HS-5 (cell line): ENCODE measurements at regions not wholly inside any gene's neighbourhood (a gene's known extent, or its start where the extent isn't known, plus 50 kb on each side); places are given as distances from the start of the nearest gene placed in this dataset.
"Not testable (repeated sequence)": the region's sequence is repeated elsewhere in the genome, so short reads cannot be mapped to it uniquely, and the experiment has no call there.

Experiments
- DNase-seq: peaks from one replicate; pipeline ENCODE4 v3.0.0-alpha.2; 2012; ENCODE audit warnings: low read depth

DNA sequence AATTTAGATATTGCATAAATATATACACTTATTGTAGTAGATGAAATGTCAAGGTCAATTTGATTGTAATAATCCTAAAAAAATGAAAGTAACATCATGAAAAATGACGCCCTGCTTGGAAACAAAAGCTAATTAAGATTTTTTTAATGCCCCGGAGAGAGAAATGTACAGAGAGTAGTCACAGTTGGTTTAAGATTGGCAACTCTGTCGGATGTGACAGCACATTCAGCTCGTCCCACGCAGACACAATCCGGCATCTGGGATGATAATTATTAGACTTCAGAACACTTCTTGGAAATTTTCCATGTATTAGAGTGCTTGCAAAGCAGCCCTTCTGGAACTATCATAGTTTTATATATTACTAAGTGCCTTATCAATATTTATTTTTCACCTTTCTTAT, 478.0 kb downstream of the PDHA2 start:
- no peak for DNase-seq

DNA sequence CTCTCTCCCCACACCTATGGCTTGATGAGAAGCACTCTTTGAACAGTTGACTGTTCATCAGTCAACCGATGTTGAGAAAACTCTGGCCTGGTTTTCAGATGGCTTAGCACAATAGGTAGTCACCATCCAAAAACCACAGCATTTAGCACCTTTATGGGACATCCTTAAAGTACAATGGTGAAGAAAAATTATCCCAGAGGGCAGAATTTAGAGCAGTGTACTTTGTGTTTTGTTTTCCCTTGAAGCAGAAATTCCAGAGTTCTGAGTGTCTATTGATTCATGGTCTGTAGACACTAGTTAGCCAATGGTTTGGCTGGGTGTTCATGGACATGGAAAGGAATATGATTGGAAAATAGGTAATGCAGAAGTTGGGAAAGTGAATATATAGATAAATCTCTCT, 487.0 kb downstream of the PDHA2 start:
- DNase-seq: no peak

DNA sequence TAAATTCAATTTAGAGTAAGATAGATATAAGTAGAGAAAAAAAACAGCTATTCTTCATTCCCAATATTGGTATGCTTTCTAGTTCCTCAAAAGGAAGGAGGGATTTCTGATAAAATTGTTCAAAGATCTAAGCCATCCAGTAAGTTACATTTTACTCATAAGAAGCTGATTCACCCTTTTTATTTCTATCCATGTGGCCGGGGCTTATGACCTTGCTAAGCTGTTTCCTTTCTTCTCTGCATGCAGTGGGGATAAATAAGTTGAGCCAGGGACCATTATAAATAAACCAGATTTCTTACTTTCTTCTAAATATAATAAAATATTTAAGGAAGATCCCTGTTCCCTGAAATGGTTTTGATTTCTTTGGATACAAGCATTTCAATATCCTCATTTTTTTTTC, 502.3 kb downstream of the PDHA2 start:
- no peak for DNase-seq

DNA sequence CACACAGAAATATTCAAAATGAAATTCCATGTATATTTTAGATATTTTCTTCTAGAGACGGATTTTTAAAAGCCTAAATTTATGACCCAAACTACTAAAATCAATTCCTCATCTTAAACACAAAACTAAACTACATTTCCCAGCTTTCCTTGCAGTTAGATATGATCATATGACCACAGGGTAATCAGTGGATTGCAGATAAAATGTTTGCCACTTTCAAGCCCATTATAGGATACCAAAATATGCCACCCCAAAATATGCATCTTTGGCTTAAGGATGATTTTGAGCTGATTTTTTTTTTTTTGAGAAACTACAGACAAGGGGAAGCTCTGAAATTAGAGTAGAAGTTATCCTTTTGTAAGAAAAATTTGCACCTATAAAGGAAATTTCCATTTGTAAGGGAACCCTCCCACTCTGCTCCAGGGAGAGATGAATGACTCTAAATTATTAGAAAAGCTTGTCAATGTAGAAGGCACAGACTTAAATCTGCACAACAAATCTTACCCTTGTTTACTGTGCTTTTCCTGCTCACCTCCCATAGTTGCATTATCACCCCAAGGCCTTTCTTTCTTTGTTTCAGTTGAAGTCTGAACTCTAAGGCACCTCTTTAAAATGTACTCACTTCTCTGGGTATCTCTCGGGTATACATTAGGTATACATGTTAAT, 503.0 kb downstream of the PDHA2 start:
- DNase-seq: no peak

DNA sequence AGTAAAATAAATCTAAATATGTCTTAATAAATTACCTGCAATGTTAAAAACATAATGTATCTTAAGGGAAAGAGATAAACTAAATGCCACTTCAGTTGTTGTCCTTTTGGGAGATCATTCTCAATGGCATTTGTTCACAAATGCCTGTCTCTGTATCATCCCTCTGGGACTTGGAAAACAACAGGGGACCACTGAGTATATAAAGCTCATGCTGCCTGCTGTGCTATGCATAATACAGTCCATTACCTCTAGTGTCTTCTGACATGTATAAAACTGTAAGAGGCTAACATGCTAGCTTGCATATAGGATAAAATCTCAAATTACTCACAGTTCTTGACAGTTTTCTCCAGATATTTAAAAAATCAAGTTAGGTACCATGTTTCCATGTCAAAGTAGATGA, 503.9 kb downstream of the PDHA2 start:
- no peak for DNase-seq

DNA sequence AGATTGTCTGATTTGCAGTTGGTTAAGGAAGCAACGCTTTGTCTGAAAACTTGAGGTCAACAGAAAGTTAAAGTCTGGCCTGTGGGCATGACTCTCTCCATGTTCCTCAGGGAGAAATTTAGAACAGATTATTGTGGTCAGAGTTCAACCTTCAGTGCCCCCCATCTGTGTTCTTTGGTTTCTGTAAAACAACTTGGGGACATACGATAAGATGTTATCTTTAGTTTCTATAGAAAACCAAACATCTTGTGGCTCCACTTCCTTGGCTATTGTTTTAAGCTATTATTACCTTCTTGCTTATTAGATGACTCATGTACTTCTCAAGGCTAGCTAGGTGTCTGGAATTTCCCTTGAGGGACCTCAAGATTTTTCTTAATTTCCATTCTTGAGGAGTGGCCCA, 507.7 kb downstream of the PDHA2 start:
- no peak for DNase-seq

DNA sequence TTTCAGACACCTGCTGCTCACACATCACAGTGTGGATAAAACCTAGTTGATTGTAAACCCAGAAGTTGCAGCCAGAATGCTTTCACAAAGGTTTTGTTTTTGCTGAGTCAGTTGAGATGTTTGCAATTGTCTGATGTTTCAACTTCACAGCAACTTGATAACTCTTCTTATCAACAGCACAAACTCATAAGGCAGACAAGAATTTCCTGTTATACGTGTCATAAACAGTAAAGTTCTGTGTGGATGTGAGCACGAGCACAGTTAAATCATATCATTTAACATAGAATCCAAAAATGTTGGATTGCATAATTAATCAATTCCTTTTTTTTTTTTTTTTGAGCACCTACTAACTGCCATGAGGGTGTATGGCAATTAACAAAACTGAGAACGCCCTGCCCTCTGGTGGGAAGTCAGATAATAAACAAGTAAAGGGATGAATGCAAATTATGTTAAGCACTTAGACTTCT, 512.2 kb downstream of the PDHA2 start:
- no peak for DNase-seq

DNA sequence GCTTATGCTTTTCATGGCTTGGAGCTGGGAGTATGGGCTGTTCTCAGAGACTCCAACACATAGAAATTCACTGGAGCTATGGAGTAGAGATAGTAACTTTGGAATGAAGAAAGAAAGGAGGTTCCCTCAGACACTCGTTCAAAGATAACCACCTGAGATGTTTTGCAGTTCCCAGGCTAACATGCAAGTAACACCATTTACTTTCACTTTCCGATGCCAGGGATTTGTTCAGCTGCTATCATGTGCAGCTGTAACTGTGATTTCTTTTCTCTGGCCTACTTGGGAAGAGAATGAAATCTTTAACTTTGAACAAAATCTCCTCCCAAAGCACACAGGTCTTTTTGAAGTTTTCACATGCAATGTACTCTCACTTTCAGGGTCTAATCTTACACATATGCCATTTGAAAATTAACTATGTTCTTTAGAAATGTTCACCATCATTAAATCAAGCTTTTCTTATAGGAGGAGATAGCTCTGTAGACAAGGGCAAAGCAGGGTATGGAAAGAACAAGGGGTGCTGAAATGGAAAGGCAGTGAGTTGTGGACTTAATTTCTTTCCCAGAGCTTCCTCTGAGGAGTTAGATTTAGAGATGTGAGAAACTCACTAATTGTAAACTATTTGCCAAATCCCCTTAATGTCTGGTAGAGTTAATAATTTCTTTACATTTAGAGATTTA, 514.3 kb downstream of the PDHA2 start:
- no peak for DNase-seq

DNA sequence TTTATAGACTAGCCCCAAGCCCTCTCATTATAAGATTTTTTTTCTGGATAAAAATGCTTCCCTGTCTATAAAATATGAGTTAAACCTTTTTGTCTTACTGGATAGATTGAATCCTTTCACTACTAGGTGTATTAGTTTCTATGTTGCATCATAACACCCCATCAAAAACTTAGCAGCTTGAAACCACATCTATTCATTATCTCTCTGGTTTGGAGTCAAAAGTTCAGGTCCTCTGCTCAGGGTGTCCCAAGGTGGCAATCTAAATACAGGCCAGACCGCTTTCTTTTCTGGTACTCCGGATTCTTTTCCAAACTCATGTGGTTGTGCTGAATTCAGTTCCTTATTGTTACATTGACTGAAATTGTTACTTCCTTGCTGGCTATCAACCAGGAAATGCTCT, 515.5 kb downstream of the PDHA2 start:
- no peak for DNase-seq

DNA sequence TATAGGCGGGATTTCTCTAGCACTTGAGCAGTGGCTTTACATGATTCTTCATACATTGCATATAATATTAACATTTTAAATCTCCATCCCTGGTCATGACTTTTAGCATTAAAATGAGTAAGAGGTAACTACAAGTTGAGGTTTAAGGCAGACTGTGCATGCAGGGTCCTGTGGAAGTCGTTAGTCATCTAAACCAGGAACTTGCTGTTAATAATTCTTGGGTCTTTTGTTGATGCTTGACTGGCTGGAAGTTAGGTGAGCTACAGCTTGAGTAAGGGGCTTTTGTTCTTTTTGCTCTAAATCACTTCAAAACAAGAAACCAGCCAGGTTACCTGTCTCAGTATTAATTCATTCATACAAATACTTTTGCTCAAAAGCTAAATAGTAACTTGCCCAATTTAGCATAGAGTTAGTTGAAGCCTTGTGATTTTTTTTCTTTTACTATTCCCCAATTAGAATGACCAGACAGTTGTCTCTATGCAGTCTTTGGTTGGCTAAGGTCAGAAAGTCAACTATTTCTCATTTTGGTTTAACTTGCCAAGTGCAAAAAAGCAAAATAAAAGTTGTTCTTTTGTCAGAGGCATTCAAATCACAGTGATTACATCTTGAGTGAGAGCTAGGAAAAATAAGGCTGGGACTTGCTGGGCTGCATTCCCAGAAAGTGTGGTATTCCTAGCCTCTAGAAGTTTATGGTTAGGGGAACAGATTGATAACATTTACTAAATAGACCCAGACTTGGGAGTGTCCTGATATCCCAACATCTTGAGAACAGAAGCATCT, 516.9 kb downstream of the PDHA2 start:
- no peak for DNase-seq

DNA sequence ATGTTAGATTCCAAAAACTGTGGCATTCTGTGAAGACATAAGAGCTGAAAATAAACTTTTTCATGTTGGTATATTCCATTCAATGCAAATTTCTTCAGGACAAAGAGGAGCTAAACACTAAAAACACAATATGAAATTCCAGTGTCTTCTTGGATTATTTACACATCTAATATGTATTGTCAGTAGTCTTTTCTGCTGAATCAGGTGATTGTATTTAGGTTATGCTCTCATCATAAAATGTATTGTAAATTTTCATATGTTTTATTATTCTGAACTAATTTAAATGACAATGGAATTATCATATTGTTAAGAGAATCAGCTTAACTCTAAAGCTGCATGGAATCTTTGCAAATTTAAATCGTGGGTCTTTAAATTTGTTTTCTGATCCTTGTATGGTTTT, 526.7 kb downstream of the PDHA2 start:
- no peak for DNase-seq

DNA sequence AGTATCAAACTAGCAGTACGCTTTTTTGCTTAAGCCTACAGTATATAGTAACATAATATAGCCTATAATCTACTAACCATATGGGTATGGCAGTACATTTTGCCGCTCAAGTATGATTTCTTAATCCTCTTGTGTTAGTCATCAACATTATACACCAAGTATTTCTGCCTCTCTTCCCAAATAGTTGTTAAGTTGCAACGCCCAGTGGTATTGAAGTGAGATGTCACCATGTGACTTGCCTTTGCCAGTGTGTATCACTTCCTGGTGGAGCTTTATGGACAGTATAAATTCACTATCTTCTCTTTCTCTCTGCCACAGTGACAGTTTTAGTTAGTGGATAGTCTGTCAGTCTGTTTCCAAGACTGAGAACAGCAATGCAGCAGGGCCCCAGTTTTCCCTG, 535.5 kb downstream of the PDHA2 start:
- DNase-seq: no peak

DNA sequence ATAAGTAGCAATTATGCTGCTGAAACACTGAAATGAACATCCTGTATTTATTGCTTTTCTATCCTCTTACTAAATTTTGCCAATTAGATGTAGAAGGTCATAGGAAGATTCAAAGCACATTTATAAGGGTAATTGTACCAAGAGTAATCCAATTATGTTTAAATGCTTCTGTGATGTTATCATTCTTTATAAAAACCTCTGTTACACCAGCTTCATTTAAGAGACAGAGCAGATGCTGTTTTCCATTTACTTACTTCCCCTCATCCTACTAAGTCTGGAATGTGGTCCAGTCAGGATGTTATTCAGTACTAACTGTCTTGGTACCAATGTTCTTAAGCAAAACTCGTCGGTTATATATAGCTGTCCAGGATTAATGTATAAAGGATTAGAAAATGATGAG, 539.6 kb downstream of the PDHA2 start:
- DNase-seq: no peak

DNA sequence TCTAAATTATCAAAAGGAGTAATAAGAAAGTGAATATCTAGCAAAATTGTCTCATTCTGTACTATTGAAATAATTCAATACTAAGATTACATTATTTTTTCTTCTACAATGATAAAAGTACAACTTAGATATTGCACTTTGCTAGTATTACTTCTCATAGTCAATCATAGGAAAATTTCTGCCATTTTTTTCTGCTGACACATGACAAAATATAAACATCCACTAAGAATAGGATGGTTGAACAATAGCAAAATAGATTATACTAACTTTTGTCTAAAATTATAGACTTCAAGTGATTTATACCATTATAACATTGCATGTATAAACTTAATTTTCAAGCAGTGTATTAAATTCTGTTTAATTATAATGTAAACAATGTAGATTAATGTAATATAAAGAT, 540.2 kb downstream of the PDHA2 start:
- DNase-seq: no peak

DNA sequence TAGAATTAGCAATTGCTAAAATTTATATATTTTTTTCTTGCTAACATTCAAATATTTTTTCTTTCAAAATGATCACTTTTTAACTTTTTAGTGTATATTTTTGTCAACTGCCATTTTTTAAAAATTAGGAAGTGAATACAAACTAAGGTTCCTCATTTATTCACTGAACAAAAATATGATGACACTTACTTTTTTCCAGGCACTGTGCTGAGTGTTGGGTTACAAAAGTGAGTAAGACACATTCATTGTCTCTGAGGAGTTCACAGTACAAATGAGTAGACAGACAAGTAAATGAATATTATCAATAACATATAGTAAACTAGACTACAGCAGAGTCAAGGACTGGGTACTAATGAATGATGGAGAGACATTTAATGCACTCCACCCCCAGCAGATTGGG, 543.5 kb downstream of the PDHA2 start:
- no peak for DNase-seq

DNA sequence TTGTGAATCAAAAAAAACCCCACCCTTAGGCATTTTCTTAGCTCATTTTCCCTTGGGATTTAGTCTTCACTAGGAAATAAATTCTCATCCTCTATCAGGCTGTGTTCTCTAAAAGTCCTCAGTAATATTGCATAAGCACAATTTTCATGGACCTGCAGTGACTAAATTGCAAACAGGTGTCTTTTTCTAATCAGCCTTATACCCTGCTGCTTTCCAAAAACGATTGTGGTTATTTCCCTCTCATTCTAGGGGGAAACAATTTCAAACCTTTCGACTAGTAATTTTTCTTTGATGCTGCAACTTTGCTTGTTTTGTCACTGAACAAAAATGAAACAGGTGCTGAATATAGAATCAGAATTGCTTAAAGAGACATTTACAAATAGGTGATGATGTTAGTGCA, 549.9 kb downstream of the PDHA2 start:
- DNase-seq: no peak

DNA sequence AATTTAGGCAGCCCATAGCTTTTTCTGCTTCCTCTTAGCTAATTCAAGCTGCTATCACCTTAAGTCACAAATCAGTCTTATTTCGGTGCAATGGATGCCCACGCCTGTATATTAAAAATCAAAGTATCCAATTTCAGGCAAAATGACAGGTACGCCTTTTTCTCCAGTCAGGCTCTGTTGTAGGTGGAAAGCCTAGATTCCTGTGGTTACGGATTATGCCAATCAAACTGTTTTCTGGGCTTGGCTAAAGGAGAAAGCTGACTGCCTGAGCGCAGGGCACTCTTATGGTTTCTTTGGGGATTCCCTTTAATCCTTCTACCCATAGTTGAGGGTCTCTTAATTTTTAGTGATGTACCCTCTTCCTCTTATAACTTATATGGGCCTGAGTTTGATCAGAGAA, 550.5 kb downstream of the PDHA2 start:
- no peak for DNase-seq

DNA sequence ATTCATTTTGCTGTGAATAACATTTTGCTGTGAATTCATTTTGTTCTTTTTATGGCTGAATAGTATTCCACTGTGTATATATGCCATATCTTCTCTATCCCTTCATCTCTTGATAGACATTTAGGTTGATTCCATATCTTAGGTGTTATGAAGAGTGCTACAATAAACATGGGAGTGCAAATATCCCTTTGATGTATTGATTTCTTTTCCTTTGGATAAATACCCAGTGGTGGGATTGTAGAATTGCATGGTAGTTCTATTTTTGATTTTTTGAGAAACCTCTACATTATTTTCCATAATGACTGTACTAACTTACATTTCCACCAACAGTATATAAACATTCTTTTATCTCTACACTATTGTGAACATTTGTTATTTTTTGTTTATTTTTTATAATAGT, 555.9 kb downstream of the PDHA2 start:
- no peak for DNase-seq

DNA sequence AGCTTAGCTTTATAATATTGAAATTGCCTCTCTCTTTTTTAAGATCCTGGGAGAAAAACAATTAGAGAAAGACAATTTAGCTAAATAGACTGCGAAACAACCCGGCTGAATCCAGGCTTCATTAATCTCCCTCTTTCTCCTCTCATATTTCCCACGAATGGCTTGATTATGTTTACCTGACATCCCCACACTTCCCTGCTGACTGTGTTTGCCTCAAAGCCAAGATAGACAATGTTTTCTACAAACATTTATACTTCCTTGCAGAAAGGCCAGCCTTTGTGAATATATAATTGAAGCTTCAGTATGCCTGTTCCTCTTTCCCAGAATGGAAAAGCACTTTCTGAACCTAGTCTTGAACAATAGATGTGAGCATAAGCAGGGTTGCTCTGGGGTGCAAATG, 566.8 kb downstream of the PDHA2 start:
- no peak for DNase-seq

DNA sequence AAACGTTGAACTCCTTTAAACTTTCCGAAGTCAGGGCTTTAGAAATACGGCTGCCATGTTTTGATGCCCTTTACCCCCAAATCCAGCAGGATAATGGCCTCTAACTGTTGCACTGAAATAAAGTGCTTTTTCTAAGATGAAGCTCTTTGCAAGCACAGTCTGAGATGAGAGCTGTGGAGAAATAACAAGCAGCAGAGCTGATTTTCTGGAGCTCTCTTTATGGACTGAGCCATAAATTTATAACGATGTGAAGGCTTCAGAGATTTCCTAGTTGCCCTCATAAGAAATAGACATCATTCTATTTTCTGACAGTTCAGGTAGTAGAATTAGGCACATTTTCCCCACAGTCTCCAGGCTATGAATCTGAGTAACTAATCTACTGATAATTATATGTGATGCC, 567.3 kb downstream of the PDHA2 start:
- DNase-seq: no peak

DNA sequence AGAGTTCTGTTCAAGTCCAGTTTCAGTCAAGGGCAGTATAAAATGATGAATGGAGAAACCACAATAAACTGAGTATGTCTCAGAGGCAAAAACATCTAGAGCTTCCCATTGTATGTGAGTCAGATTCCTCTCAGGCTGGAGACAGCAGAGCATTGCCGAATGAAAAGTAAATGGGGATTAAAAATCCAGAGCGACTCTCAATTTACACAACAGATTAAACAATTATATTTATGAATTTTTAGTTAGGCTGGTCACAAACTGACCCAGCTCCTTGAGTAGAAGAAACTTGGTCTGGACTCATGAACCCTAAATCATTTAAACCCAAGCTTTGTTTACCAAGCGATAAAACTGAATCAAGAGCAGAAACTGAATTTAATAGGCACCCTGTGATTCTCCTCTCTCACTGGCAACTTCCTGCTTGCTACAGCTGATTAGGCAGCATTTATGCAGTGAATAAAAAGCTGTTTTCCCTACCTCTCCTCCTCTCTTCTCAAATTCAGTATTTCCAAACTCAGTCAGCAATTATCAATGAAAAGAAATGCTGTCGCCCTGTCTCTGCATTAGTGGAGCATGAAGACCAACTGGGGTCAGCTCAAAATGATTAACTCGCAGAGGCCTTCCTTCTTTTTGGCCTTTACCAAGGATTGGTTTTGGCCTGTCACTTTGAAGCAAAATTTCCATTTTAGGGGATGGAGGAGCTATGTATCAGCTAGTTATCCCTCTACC, 568.0 kb downstream of the PDHA2 start:
- DNase-seq: no peak

DNA sequence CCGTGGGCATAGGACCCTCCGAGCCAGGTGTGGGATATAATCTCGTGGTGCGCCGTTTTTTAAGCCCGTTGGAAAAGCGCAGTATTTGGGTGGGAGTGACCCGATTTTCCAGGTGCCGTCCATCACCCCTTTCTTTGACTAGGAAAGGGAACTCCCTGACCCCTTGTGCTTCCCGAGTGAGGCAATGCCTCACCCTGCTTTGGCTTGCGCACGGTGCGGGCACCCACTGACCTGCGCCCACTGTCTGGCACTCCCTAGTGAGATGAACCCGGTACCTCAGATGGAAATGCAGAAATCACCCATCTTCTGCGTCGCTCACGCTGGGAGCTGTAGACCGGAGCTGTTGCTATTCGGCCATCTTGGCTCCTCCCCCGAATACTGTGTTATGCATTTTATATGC, 575.0 kb downstream of the PDHA2 start:
- not testable (repeated sequence) for DNase-seq

DNA sequence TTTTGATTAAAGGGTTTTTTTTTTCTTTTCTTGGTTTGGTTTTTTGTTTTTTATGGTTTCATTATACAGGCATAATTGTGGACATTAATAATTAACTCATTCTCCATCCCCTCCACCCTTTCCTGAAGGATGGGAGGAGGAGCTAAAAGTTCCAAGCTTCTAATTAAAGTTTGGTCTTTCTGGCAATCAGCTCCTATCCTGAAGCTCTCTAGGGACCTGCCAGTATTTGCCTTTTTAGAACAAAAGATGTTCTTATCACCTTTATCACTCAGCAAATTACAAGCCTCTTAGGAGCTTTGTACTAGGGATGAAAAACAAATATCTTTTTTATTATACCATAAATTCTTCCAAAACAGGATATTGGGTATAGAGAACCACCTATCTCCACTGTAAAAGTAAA, 589.8 kb downstream of the PDHA2 start:
- no peak for DNase-seq
